ENCODE measurements at regions not wholly inside any gene's neighbourhood (a gene's known extent, or its start where the extent isn't known, plus 50 kb on each side); places are given as distances from the start of the nearest gene placed in this dataset.

DNA sequence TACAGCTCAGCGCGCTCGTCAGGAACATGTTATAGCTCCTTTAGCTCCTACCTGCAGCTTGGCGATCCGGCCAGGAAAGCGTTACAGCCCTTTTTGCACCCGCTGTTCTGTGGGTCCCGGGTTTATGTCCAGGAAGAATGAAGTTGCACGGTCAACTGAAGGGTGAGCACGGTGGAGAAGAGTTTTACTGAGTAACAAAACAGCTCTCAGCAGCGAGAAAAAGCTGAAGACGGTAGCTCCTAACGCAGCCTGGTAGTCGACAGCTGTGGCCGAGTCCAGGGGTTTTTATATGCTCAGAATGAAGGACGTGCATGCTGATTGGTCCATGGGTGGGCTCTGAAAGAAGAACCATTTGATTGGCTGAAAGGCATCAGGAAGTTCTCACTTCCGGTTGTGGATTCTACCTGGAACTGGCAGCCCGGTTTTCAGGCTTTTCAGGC is 1830.1 kb upstream of the NUDT12 start:
- no peak for TF ChIP-seq EZH2phosphoT487 (IDR thresholded peaks at IDR 0.05; ENCODE audit: low read depth, severe bottlenecking, unreplicated experiment)
- TF ChIP-seq EZH2 (IDR thresholded peaks at IDR 0.05; ENCODE audit: borderline replicate concordance): no peak
- no peak for TF ChIP-seq CTCF (IDR thresholded peaks at IDR 0.05; ENCODE audit: poor library complexity)
